ENCODE measurements at regions not wholly inside any gene's neighbourhood (a gene's known extent, or its start where the extent isn't known, plus 50 kb on each side); places are given as distances from the start of the nearest gene placed in this dataset.

- H3K4me3 Mint-ChIP-seq (ENCODE audit: unreplicated experiment) = no peak overlapping the region
- no peaks in the 10 kb centered on the region for H3K9me3 Mint-ChIP-seq (ENCODE audit: unreplicated experiment)
- no peaks in the 10 kb centered on the region for H3K27me3 Mint-ChIP-seq (ENCODE audit: insufficient read depth, unreplicated experiment)
- POLR2A ChIA-PET = interaction anchor here (0.7 to 1.4 kb wide), 3 partner anchors 10 to 253 kb away, joined by 4 to 6 read pairs (median 4); no protein-coding TSS in a partner anchor
- DNase-seq (ENCODE audit: unreplicated experiment) = peak; percentile 71
- no peaks in the 10 kb centered on the region for H3K36me3 Mint-ChIP-seq (ENCODE audit: insufficient read depth, unreplicated experiment)
- H3K4me1 Mint-ChIP-seq (ENCODE audit: insufficient read depth, unreplicated experiment) = peaks cover 32% of the 10 kb centered on the region
- CTCF ChIA-PET = interaction anchor here (0.6 to 1.7 kb wide), 3 partner anchors 10 to 689 kb away, joined by 3 to 4 read pairs (median 3); no protein-coding TSS in a partner anchor
- TF ChIP-seq CTCF (IDR thresholded peaks at IDR 0.05; ENCODE audit: unreplicated experiment) = no peak
- H3K27ac Mint-ChIP-seq (ENCODE audit: low read depth, unreplicated experiment) = peak overlapping the region; percentile 65
- intact Hi-C loops (cut with micrococcal nuclease) = no loop called here
- no TSS peak for BruUV-seq (replicated peaks)
Measured at GRCh38 chr2:125168442-125168841, 1143.4 kb downstream of the CNTNAP5 start.

- no TSS peak for BruUV-seq (replicated peaks)
- no peak for TF ChIP-seq CTCF (IDR thresholded peaks at IDR 0.05; ENCODE audit: unreplicated experiment)
- no peak overlapping the region for H3K4me3 Mint-ChIP-seq (ENCODE audit: unreplicated experiment)
- no peak overlapping the region for H3K27ac Mint-ChIP-seq (ENCODE audit: low read depth, unreplicated experiment)
- intact Hi-C loops (cut with micrococcal nuclease) = no loop called here
- CTCF ChIA-PET = interaction anchor here (0.5 to 0.6 kb wide), 2 partner anchors 9 kb away, joined by 3 to 4 read pairs; no protein-coding TSS in a partner anchor
- H3K4me1 Mint-ChIP-seq (ENCODE audit: insufficient read depth, unreplicated experiment) = peaks cover 32% of the 10 kb centered on the region
- peak; percentile 27 for DNase-seq (ENCODE audit: unreplicated experiment)
- POLR2A ChIA-PET = interaction anchor here (0.7 to 1.4 kb wide), 3 partner anchors 9 to 254 kb away, joined by 4 to 6 read pairs (median 4); no protein-coding TSS in a partner anchor
- no peaks in the 10 kb centered on the region for H3K27me3 Mint-ChIP-seq (ENCODE audit: insufficient read depth, unreplicated experiment)
- no peaks in the 10 kb centered on the region for H3K36me3 Mint-ChIP-seq (ENCODE audit: insufficient read depth, unreplicated experiment)
- no peaks in the 10 kb centered on the region for H3K9me3 Mint-ChIP-seq (ENCODE audit: unreplicated experiment)
Measured at GRCh38 chr2:125169022-125169763, 1144.1 kb downstream of the CNTNAP5 start.

GRCh38 chr2:125169764-125170146, 1144.7 kb downstream of the CNTNAP5 start:
- H3K36me3 Mint-ChIP-seq (ENCODE audit: insufficient read depth, unreplicated experiment) = no peaks in the 10 kb centered on the region
- H3K4me1 Mint-ChIP-seq (ENCODE audit: insufficient read depth, unreplicated experiment) = peaks cover 32% of the 10 kb centered on the region
- intact Hi-C loops (cut with micrococcal nuclease) = no loop called here
- no peaks in the 10 kb centered on the region for H3K27me3 Mint-ChIP-seq (ENCODE audit: insufficient read depth, unreplicated experiment)
- CTCF ChIA-PET = interaction anchor here (0.5 kb wide), 1 partner anchor 10 kb away, joined by 3 read pairs; no protein-coding TSS in a partner anchor
- H3K27ac Mint-ChIP-seq (ENCODE audit: low read depth, unreplicated experiment) = no peak overlapping the region
- no peaks in the 10 kb centered on the region for H3K9me3 Mint-ChIP-seq (ENCODE audit: unreplicated experiment)
- no peak overlapping the region for H3K4me3 Mint-ChIP-seq (ENCODE audit: unreplicated experiment)
- no TSS peak for BruUV-seq (replicated peaks)
- TF ChIP-seq CTCF (IDR thresholded peaks at IDR 0.05; ENCODE audit: unreplicated experiment) = no peak
- POLR2A ChIA-PET = interaction anchor here (1.4 kb wide), 1 partner anchor 9 kb away, joined by 6 read pairs; no protein-coding TSS in a partner anchor
- peak; percentile 15 for DNase-seq (ENCODE audit: unreplicated experiment)

GRCh38 chr2:125172181-125172580, 1147.1 kb downstream of the CNTNAP5 start:
- H3K27me3 Mint-ChIP-seq (ENCODE audit: insufficient read depth, unreplicated experiment) = no peaks in the 10 kb centered on the region
- no peaks in the 10 kb centered on the region for H3K36me3 Mint-ChIP-seq (ENCODE audit: insufficient read depth, unreplicated experiment)
- CTCF ChIA-PET = no interaction called here
- H3K4me1 Mint-ChIP-seq (ENCODE audit: insufficient read depth, unreplicated experiment) = peaks cover 29% of the 10 kb centered on the region
- H3K27ac Mint-ChIP-seq (ENCODE audit: low read depth, unreplicated experiment) = no peak overlapping the region
- peak; percentile 22 for DNase-seq (ENCODE audit: unreplicated experiment)
- no peak for TF ChIP-seq CTCF (IDR thresholded peaks at IDR 0.05; ENCODE audit: unreplicated experiment)
- peaks cover 7% of the 10 kb centered on the region for H3K9me3 Mint-ChIP-seq (ENCODE audit: unreplicated experiment)
- POLR2A ChIA-PET = no interaction called here
- no peak overlapping the region for H3K4me3 Mint-ChIP-seq (ENCODE audit: unreplicated experiment)
- BruUV-seq (replicated peaks) = no TSS peak
- intact Hi-C loops (cut with micrococcal nuclease) = no loop called here

Data from MCF 10A (cell line).